ENCODE measurements at regions not wholly inside any gene's neighbourhood (a gene's known extent, or its start where the extent isn't known, plus 50 kb on each side); places are given as distances from the start of the nearest gene placed in this dataset.

DNA sequence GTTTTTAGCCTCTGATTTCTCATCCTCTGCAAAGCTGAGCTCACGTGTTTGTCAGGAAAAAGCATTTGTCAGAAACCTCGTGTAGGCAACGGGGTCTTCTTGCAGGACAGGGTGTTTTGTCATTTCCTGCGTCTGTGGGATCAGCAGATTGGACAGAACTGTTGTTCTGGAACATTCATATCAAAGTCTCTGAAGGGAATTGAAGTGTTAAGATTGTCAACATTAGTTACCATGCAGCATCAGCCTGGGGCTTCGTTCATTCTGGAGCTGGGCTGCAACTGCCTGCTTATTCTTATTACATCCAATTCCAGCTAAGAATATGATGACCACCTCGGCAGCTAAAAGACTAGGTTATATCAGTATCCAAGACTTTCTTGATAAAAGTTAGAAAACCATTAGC is 71.0 kb upstream of the RALGAPA2 start:
- TF ChIP-seq, protein P1, sequence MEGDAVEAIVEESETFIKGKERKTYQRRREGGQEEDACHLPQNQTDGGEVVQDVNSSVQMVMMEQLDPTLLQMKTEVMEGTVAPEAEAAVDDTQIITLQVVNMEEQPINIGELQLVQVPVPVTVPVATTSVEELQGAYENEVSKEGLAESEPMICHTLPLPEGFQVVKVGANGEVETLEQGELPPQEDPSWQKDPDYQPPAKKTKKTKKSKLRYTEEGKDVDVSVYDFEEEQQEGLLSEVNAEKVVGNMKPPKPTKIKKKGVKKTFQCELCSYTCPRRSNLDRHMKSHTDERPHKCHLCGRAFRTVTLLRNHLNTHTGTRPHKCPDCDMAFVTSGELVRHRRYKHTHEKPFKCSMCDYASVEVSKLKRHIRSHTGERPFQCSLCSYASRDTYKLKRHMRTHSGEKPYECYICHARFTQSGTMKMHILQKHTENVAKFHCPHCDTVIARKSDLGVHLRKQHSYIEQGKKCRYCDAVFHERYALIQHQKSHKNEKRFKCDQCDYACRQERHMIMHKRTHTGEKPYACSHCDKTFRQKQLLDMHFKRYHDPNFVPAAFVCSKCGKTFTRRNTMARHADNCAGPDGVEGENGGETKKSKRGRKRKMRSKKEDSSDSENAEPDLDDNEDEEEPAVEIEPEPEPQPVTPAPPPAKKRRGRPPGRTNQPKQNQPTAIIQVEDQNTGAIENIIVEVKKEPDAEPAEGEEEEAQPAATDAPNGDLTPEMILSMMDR (IDR thresholded peaks at IDR 0.05; ENCODE audit: poor library complexity, severe bottlenecking) = no peak
- Histone ChIP-seq H3K9me3 (ENCODE audit: severe bottlenecking) (no peaks in the 10 kb centered on the region), H3K4me3 (ENCODE audit: severe bottlenecking) (no peak overlapping the region), H3K36me3 (ENCODE audit: low read depth) (no peaks in the 10 kb centered on the region), H3K27ac (ENCODE audit: poor library complexity, severe bottlenecking) (no peak overlapping the region), H3K27me3 (ENCODE audit: insufficient read depth, poor library complexity, severe bottlenecking) (no peaks in the 10 kb centered on the region), H3K4me1 (ENCODE audit: insufficient read depth, poor library complexity, severe bottlenecking) (peaks cover 5% of the 10 kb centered on the region)
- DNase-seq (ENCODE audit: low spot score) (no peak), ATAC-seq (ENCODE audit: low read depth) (no peak)

DNA sequence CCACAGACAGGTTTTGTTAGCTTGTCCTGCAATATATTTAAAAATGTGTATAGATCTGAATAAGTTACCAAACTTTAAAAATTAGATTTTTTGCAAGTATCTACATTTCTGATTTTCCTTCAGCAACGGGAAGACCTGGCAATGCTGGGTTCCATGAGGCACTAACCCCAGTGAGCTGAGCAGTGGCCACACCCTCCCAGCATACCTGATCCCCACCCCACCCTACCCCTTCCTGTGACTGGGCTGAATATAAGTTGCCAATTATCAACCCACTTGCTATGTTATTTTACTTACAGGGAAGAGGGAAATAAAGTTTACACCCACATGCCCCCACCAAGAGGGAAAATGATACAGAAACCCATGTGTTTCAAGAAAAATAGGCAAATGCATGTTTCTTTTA is 70.3 kb upstream of the RALGAPA2 start:
- Histone ChIP-seq H3K27ac (ENCODE audit: poor library complexity, severe bottlenecking) (no peak overlapping the region), H3K4me3 (ENCODE audit: severe bottlenecking) (no peak overlapping the region), H3K4me1 (ENCODE audit: insufficient read depth, poor library complexity, severe bottlenecking) (peaks cover 5% of the 10 kb centered on the region), H3K36me3 (ENCODE audit: low read depth) (no peaks in the 10 kb centered on the region), H3K27me3 (ENCODE audit: insufficient read depth, poor library complexity, severe bottlenecking) (no peaks in the 10 kb centered on the region), H3K9me3 (ENCODE audit: severe bottlenecking) (no peaks in the 10 kb centered on the region)
- TF ChIP-seq, protein P1 (IDR thresholded peaks at IDR 0.05; ENCODE audit: poor library complexity, severe bottlenecking) = no peak
- no peak for DNase-seq (ENCODE audit: low spot score)
- no peak for ATAC-seq (ENCODE audit: low read depth)

DNA sequence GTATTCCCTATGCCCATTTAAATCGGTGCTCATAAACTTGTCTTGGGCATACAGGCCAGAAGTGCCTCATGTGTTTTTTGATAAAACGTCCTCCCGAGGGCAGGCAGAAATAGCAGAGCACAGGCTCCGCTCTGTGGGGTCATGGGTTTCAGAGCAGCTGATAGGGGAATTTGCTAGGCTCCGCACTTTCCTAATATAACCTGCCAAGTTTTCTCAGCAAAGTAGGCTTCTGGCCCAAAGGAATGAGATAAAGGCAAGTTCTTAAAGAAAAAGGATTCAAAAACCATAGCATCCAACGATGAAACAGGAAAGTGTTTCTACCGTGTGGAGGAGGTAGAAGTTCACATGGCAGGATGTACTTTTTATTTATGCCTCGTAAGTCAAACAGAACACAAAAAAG is 69.8 kb upstream of the RALGAPA2 start:
- Histone ChIP-seq H3K4me3 (ENCODE audit: severe bottlenecking) (no peak overlapping the region), H3K9me3 (ENCODE audit: severe bottlenecking) (no peaks in the 10 kb centered on the region), H3K36me3 (ENCODE audit: low read depth) (no peaks in the 10 kb centered on the region), H3K4me1 (ENCODE audit: insufficient read depth, poor library complexity, severe bottlenecking) (peaks cover 5% of the 10 kb centered on the region), H3K27me3 (ENCODE audit: insufficient read depth, poor library complexity, severe bottlenecking) (no peaks in the 10 kb centered on the region), H3K27ac (ENCODE audit: poor library complexity, severe bottlenecking) (no peak overlapping the region)
- ATAC-seq (ENCODE audit: low read depth) (no peak), DNase-seq (ENCODE audit: low spot score) (no peak)
- TF ChIP-seq, protein P1 (IDR thresholded peaks at IDR 0.05; ENCODE audit: poor library complexity, severe bottlenecking) = no peak

DNA sequence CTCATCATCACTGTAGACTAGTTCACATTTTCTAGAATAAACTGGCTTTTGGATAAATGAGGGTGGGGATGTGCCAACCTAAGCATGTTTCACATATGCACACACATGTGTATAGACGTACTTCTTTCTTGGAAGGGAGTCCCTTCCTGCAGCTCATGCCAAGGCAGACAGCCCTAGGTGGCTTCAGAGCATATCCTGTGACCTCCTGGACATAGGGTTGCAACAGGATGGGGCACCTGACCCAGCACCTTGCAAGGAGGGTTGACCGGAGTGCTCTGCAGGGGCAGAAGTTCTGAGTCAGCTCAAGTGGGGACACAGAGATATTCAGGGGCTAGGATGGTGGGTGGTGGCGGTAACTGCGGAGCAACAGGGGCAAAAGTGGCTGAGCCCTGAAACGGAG is 68.6 kb upstream of the RALGAPA2 start:
- TF ChIP-seq, protein P1 (IDR thresholded peaks at IDR 0.05; ENCODE audit: poor library complexity, severe bottlenecking) = no peak
- Histone ChIP-seq H3K36me3 (ENCODE audit: low read depth) (no peaks in the 10 kb centered on the region), H3K27me3 (ENCODE audit: insufficient read depth, poor library complexity, severe bottlenecking) (no peaks in the 10 kb centered on the region), H3K27ac (ENCODE audit: poor library complexity, severe bottlenecking) (no peak overlapping the region), H3K4me1 (ENCODE audit: insufficient read depth, poor library complexity, severe bottlenecking) (peaks cover 5% of the 10 kb centered on the region), H3K9me3 (ENCODE audit: severe bottlenecking) (no peaks in the 10 kb centered on the region), H3K4me3 (ENCODE audit: severe bottlenecking) (no peak overlapping the region)
- ATAC-seq (ENCODE audit: low read depth) (no peak), DNase-seq (ENCODE audit: low spot score) (no peak)

DNA sequence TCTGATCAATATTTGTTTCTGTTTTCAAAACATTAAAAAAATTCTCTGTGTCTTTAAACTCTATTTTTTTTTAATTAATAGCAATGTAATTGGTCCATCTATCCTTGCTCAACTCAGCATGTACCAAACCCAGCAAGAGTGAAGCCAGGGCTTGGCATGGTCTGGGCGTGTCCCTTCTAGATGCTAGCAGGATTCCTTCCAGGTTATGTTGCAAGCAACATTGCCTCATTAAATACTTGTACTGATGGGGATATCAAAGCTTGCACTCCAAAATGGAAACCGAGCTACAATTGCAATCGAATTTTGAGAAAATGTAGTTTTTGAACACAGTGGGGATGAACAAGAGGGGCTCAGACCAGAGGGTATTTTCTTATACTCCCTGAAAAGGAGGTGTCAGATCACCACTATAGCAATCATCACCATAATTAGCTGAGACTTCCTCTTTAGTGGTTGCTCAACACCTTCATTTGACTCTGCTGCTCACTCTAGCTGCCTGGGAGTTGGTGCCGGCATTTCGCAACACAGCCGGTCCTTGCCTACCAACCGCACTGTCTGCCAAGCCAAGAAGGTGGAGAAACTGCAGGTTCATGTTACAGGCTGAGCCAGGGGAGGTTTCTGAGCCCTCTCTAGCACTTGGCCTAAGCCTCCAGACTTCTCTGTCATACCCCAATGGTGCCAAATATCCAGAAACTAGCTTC is 67.8 kb upstream of the RALGAPA2 start:
- H3K36me3 ChIP-seq (ENCODE audit: low read depth) = no peaks in the 10 kb centered on the region
- no peak overlapping the region for H3K27ac ChIP-seq (ENCODE audit: poor library complexity, severe bottlenecking)
- peak; percentile 76 for DNase-seq (ENCODE audit: low spot score)
- H3K4me1 ChIP-seq (ENCODE audit: insufficient read depth, poor library complexity, severe bottlenecking) = peaks cover 5% of the 10 kb centered on the region
- no peaks in the 10 kb centered on the region for H3K9me3 ChIP-seq (ENCODE audit: severe bottlenecking)
- peak; percentile 97 for ATAC-seq (ENCODE audit: low read depth)
- TF ChIP-seq, protein P1 (IDR thresholded peaks at IDR 0.05; ENCODE audit: poor library complexity, severe bottlenecking) = no peak
- H3K4me3 ChIP-seq (ENCODE audit: severe bottlenecking) = no peak overlapping the region
- no peaks in the 10 kb centered on the region for H3K27me3 ChIP-seq (ENCODE audit: insufficient read depth, poor library complexity, severe bottlenecking)
